HEK293 (cell line): ENCODE measurements at regions not wholly inside any gene's neighbourhood (a gene's known extent, or its start where the extent isn't known, plus 50 kb on each side); places are given as distances from the start of the nearest gene placed in this dataset.
A peak's percentile ranks its signal among the peaks of the same experiment; 100 is the strongest.

ENCODE experiments used
- AEBP2 ChIP-seq: fragments of 450-650 bp; formaldehyde crosslinking; IDR thresholded peaks from 2 replicates; pipeline ENCODE4 v1.5.1; 2016; ENCODE audit warnings: missing biosample characterization, missing genetic modification characterization, borderline replicate concordance
- BCL11B ChIP-seq: fragments of 450-650 bp; formaldehyde crosslinking; IDR thresholded peaks from 2 replicates; pipeline ENCODE4 v1.5.1; 2016; ENCODE audit warnings: low read depth, missing biosample characterization, missing genetic modification characterization
- HOXD13 ChIP-seq: sonication (generic); formaldehyde crosslinking; IDR thresholded peaks from 2 replicates; pipeline ENCODE4 v1.8.0; 2022; ENCODE audit warnings: missing genetic modification reagents, borderline replicate concordance
- INSM2 ChIP-seq: fragments of 450-650 bp; formaldehyde crosslinking; IDR thresholded peaks from 2 replicates; pipeline ENCODE4 v1.5.1; 2016; ENCODE audit warnings: missing biosample characterization, missing genetic modification characterization
- KLF8 ChIP-seq: fragments of 450-650 bp; formaldehyde crosslinking; IDR thresholded peaks from 2 replicates; pipeline ENCODE4 v1.5.1; 2016; ENCODE audit warnings: missing biosample characterization, missing genetic modification characterization
- MEIS1 ChIP-seq: sonication (generic); formaldehyde crosslinking; IDR thresholded peaks from 2 replicates; pipeline ENCODE4 v1.8.1; 2022; ENCODE audit warnings: missing genetic modification reagents, mild to moderate bottlenecking, borderline replicate concordance
- MZF1 ChIP-seq: fragments of 450-650 bp; formaldehyde crosslinking; IDR thresholded peaks from 2 replicates; pipeline ENCODE4 v1.5.1; 2017; ENCODE audit warnings: missing biosample characterization, missing genetic modification characterization, borderline replicate concordance
- PRDM1 ChIP-seq: fragments of 450-650 bp; formaldehyde crosslinking; IDR thresholded peaks from 2 replicates; pipeline ENCODE4; 2016; ENCODE audit warnings: missing biosample characterization, missing genetic modification characterization
- SCRT1 ChIP-seq: fragments of 450-650 bp; formaldehyde crosslinking; IDR thresholded peaks from 2 replicates; pipeline ENCODE4 v1.5.1; 2016; ENCODE audit warnings: missing biosample characterization, missing genetic modification characterization, borderline replicate concordance
- SP2 ChIP-seq: fragments of 450-650 bp; formaldehyde crosslinking; IDR thresholded peaks from 2 replicates; pipeline ENCODE4 v1.5.1; 2016; ENCODE audit warnings: missing biosample characterization, missing genetic modification characterization
- TRIM28 ChIP-seq: IDR thresholded peaks from 2 replicates; pipeline ENCODE4 v1.6.1; 2011; ENCODE audit warnings: low read length, control low read depth, borderline replicate concordance
- ZBTB48 ChIP-seq: fragments of 450-650 bp; formaldehyde crosslinking; IDR thresholded peaks from 2 replicates; pipeline ENCODE4 v1.5.1; 2016; ENCODE audit warnings: missing biosample characterization, missing genetic modification characterization
- ZBTB49 ChIP-seq: fragments of 450-650 bp; formaldehyde crosslinking; IDR thresholded peaks from 2 replicates; pipeline ENCODE4 v1.5.1; 2016; ENCODE audit warnings: missing biosample characterization, missing genetic modification characterization, low read depth
- ZNF211 ChIP-seq: fragments of 450-650 bp; formaldehyde crosslinking; IDR thresholded peaks from 2 replicates; pipeline ENCODE4 v1.5.1; 2016; ENCODE audit warnings: low read depth, missing biosample characterization, missing genetic modification characterization
- ZNF248 ChIP-seq: fragments of 450-650 bp; formaldehyde crosslinking; IDR thresholded peaks from 2 replicates; pipeline ENCODE4 v1.5.1; 2017; ENCODE audit warnings: missing biosample characterization, missing genetic modification characterization
- ZNF335 ChIP-seq: fragments of 450-650 bp; formaldehyde crosslinking; conservative IDR thresholded peaks from 2 replicates; pipeline ENCODE4 v1.5.1; 2016; ENCODE audit warnings: missing biosample characterization, missing genetic modification characterization
- ZNF394 ChIP-seq: fragments of 450-650 bp; formaldehyde crosslinking; IDR thresholded peaks from 2 replicates; pipeline ENCODE4 v1.5.1; 2016; ENCODE audit warnings: missing biosample characterization, missing genetic modification characterization, mild to moderate bottlenecking, moderate library complexity, borderline replicate concordance
- ZNF449 ChIP-seq: fragments of 450-650 bp; formaldehyde crosslinking; IDR thresholded peaks from 2 replicates; pipeline ENCODE4 v1.5.1; 2017; ENCODE audit warnings: missing biosample characterization, mild to moderate bottlenecking, missing genetic modification characterization, moderate library complexity
- ZNF514 ChIP-seq: fragments of 450-650 bp; formaldehyde crosslinking; IDR thresholded peaks from 2 replicates; pipeline ENCODE4 v1.5.1; 2016; ENCODE audit warnings: missing biosample characterization, missing genetic modification characterization
- ZNF529 ChIP-seq: fragments of 450-650 bp; formaldehyde crosslinking; IDR thresholded peaks from 2 replicates; pipeline ENCODE4 v1.5.1; 2017; ENCODE audit warnings: missing genetic modification characterization, missing biosample characterization; ENCODE audit not compliant: insufficient replicate concordance
- ZNF549 ChIP-seq: fragments of 450-650 bp; IDR thresholded peaks from 2 replicates; pipeline ENCODE4 v1.5.1; 2018; ENCODE audit warnings: missing biosample characterization, missing genetic modification characterization, mild to moderate bottlenecking, inconsistent platforms, moderate library complexity
- ZNF558 ChIP-seq: fragments of 450-650 bp; formaldehyde crosslinking; IDR thresholded peaks from 2 replicates; pipeline ENCODE4 v1.5.1; 2016; ENCODE audit warnings: missing biosample characterization, missing genetic modification characterization
- ZNF830 ChIP-seq: fragments of 450-650 bp; IDR thresholded peaks from 2 replicates; pipeline ENCODE4 v1.5.0; 2018; ENCODE audit warnings: missing biosample characterization, missing genetic modification characterization, low read depth, mild to moderate bottlenecking, moderate library complexity
- ZSCAN18 ChIP-seq: fragments of 450-650 bp; formaldehyde crosslinking; IDR thresholded peaks from 2 replicates; pipeline ENCODE4 v1.5.1; 2016; ENCODE audit warnings: missing biosample characterization, missing genetic modification characterization
- TF ChIP-seq, protein P1 (sequence below): fragments of 450-650 bp; formaldehyde crosslinking; IDR thresholded peaks from 2 replicates; pipeline ENCODE4 v1.5.1; 2016; ENCODE audit warnings: missing biosample characterization, missing genetic modification characterization

GRCh38 chr12:115451780-115452736 is 768.1 kb upstream of the TBX3 start (continued):
- TF ChIP-seq AEBP2: no peak
- TF ChIP-seq, protein P1, sequence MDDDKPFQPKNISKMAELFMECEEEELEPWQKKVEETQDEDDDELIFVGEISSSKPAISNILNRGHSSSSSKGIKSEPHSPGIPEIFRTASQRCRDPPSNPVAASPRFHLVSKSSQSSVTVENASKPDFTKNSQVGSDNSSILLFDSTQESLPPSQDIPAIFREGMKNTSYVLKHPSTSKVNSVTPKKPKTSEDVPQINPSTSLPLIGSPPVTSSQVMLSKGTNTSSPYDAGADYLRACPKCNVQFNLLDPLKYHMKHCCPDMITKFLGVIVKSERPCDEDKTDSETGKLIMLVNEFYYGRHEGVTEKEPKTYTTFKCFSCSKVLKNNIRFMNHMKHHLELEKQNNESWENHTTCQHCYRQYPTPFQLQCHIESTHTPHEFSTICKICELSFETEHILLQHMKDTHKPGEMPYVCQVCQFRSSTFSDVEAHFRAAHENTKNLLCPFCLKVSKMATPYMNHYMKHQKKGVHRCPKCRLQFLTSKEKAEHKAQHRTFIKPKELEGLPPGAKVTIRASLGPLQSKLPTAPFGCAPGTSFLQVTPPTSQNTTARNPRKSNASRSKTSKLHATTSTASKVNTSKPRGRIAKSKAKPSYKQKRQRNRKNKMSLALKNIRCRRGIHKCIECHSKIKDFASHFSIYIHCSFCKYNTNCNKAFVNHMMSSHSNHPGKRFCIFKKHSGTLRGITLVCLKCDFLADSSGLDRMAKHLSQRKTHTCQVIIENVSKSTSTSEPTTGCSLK (tag by site-specific recombination): no peak
- TF ChIP-seq ZNF449 (tag by site-specific recombination): no peak
- 0 out of 2 replicates have a peak, but pooled peaks have one; percentile 12 for TF ChIP-seq TRIM28
- TF ChIP-seq ZBTB49 (tag by site-specific recombination): no peak
- no peak for TF ChIP-seq ZNF211 (tag by site-specific recombination)
- no peak for TF ChIP-seq ZNF529 (tag by site-specific recombination)
- TF ChIP-seq ZSCAN18 (tag by site-specific recombination): no peak
- TF ChIP-seq SCRT1 (tag by site-specific recombination): no peak
- TF ChIP-seq ZBTB48 (tag by site-specific recombination): no peak
- no peak for TF ChIP-seq ZNF248 (tag by site-specific recombination)
- 0 out of 2 replicates have a peak, but pooled peaks have one; percentile 24 for TF ChIP-seq ZNF335 (tag by site-specific recombination)
- TF ChIP-seq INSM2 (tag by site-specific recombination): no peak
- no peak for TF ChIP-seq ZNF394 (tag by site-specific recombination)
- no peak for TF ChIP-seq SP2 (tag by site-specific recombination)
- no peak for TF ChIP-seq KLF8
- TF ChIP-seq BCL11B: no peak
- no peak for TF ChIP-seq ZNF558
- no peak for TF ChIP-seq MEIS1
- peak; percentile 94 for TF ChIP-seq PRDM1
- TF ChIP-seq MZF1 (tag by site-specific recombination): no peak
- no peak for TF ChIP-seq ZNF514 (tag by site-specific recombination)
- TF ChIP-seq HOXD13: no peak
- TF ChIP-seq ZNF549: no peak
- no peak for TF ChIP-seq ZNF830 (tag by site-specific recombination)
